Activated CD4-positive, alpha-beta T cell treated with anti-CD3 and anti-CD28 coated beads, Interleukin-2, Interleukin-6, amounts not matched to agents 100 ng/mL and 50 ng/mL, durations not matched to agents 16 hours and 8 hours (primary cell): ENCODE measurements at regions not wholly inside any gene's neighbourhood (a gene's known extent, or its start where the extent isn't known, plus 50 kb on each side); places are given as distances from the start of the nearest gene placed in this dataset.

Experiments used
- DNase-seq: peaks from one replicate; pipeline ENCODE4 v3.0.0-alpha.2; 2020

DNA sequence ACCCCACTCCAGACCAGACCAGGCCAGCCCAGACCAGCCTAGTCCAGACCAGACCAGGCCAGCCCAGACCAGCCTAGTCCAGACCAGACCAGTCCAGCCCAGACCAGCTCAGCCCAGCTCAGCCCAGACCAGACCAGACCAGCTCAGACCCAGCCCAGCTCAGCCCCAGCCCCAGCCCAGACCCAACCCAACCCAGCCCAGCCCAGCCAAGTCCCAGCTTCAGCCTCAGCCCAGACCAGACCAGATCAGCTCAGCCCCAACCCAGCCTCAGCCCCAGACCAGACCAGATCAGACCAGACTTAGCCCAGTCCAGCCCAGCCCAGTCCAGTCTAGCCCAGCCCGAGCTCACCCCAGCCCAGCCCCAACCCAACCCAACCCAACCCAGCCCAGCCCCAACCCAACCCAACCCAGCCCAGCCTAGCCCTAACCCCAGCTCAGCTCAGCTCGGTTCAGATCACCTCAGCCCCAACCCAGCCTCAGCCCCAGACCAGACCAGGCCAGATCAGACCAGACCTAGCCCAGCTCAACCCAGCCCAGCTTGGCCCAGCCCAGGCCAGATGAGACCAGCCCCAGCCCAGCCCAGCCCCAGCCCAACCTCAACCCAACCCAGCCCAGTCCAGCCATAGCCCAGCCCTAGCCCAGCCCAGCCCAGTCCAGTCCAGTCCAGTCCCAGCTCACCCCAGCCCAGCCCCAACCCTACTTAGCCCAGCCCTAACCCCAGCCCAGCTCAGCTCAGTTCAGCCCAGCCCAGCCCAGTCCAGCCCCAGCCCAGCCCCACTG, 204.7 kb downstream of the BCL11B start:
- no peak for DNase-seq

DNA sequence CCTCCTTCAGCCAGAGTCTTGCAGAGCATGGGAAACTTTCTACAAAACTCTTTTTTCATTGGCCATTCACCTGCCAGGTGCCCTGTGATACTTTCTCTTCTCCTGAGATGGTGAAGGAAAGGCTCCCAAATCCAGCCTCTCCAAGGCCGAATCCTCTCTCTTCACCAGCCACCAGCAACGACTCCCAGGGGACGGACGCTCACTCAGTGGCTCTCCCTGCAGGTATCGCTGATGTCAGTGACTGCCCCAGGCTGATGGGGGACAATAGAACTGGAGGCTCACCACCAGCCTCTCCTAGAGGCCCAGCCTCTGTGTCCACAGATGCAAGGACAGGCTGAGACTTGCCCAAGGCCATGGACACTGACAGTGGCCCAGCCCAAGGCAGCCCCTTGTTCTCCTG, 204.1 kb downstream of the BCL11B start:
- no peak for DNase-seq

DNA sequence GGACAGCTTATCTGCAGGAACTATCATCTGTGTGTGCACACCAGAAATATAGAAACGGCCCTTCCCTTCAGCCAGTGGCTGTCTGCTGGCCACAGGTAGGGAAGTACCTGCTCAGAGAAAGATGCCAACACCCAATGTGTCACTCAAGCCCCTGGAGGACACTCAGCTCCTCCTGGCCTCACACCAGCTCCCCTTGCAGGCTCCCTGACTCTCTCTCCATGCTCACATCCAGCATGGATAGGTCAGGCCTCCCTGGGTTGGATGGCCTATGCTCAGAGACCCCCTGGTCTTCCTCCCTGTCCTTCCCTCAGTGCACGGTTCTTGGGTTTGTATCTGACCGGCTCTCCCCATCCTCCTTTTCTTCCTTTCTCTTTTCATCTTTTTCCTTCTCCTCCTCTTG, 202.1 kb downstream of the BCL11B start:
- no peak for DNase-seq

DNA sequence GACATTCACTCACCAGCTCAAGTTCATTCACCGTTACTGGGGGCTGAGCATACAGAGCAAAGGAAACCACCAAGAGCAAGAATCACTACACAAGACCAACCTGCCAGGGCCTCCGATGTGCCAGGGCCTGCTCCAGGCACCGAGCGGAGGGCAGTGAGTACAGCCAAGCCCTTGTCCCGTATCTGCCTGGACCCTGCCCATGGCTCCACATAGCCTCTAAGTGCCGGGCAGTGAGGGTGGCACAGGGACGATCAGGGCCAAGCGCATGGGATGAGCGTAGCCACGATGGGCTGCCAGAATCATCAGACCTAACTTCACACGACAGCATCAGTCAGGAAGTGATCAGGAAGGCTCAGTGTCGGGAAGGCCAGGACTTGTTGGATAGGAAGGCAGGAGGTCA, 199.6 kb downstream of the BCL11B start:
- DNase-seq: no peak

DNA sequence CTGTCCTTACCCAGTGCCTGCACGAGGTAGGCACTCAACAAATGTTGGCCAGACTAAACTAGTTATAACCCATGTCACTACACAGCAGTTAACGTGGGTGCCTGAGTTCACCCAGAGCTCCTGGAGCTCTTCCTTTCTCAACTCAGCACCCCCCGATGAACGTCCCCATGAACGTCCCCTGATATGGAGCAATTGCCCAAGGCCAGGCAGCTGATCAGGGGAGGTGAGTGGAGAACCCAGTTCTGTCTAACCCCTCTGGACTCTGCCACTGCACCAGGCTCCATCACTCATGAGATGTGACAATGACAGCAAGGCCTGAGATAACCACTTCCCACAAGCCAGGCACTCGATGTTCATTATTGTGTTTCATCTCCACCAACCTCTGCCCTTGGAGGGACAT, 199.0 kb downstream of the BCL11B start:
- no peak for DNase-seq

DNA sequence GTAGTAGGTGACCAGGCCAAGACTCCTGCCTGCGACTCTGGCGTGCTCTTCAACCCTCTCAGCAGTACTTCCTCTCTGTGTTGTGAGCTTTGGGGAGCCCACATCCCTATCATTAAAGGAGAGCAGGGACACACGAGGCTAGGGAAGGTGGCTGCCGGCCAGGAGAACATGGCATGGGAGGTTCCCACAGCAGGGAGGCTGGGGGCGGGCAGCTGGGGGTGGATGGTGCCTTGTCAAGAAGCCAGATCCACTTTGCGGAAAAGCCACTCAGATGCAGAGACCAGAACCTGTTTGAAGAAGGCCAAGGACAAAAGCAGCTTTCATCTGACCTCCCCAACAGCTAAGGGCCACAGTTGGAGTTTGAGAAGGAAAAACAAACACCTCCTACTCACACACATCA, 198.6 kb downstream of the BCL11B start:
- no peak for DNase-seq

DNA sequence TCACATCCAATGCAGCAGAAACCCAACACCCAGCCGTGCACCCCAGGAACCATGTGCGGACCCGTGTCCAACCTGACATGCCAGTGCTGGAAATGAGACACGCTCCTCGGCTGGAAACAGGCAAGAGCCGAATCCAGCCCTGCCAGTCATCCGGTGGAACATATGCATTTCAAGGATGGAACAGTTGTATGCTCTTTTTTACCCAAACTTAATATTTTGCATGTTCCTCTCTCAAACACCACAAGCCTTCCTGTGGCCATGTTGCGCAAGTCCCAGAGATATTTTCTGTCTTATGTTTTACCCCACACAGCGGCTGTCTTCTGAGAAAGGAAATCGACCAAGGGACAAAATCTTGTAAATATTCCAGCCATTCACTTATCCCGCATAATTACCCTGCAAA, 196.9 kb downstream of the BCL11B start:
- DNase-seq: no peak

DNA sequence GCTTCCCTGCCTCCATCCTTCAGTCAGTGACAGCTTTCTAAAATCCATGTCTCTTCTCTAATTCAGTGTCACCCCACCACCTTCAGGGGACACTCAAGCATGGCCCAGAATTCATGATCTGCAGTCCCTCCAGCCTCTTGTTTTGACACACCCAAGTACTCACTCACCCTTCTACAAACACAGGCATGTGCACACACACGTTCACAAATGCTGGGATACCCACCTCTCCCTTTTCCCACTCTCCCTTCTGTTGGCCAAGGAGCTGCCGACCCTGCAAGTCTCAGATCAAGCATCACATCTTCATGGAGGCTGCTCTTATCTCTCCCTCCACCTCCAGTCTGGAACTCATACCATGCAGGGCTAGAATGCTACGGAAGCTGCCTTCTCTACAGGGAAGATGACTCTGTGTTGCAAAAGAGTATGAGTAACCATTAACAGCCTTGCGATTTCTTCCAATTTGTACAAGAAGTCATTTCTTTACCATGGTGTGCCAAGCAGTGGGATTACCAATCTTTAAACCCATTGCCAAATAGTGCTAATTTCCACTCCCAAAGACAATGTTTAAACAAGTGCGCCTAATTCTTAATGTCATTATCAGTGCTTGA, 196.1 kb downstream of the BCL11B start:
- DNase-seq: no peak

DNA sequence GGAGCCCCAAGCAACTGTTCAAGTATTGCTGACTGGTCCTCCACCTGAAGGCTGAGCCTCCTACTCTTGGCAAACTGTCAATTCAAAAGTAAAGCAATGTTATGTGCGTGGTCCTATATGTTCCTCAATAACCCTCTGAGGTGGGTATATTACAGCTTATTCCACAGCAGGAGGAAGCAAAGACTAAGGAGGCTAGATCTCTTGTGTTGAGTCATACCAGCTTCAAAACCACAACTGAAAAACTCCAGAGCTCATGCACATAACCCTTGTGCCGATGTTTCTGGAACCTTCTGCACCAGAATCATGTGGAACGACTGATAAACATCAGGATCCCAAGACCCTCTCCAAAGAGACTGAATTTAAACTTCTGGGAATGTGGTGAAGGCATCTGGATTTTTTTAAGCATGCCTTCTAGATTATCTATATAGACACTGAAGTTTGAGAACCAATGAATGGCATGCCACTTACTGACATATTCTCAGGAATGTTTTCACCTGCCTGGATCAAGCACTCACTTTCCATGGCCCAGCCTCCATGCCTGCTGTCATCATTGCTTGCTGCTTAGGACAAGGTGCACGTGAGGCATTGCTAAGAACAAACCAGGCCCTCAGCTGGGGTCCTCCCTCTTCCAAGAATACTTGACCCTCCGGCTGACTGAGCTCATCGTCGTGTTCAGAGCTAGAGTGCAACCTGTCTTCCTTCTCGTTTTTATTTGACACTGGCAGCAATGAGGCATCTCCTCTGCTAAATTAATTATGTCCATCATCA, 194.7 kb downstream of the BCL11B start:
- peak; percentile 16 for DNase-seq

DNA sequence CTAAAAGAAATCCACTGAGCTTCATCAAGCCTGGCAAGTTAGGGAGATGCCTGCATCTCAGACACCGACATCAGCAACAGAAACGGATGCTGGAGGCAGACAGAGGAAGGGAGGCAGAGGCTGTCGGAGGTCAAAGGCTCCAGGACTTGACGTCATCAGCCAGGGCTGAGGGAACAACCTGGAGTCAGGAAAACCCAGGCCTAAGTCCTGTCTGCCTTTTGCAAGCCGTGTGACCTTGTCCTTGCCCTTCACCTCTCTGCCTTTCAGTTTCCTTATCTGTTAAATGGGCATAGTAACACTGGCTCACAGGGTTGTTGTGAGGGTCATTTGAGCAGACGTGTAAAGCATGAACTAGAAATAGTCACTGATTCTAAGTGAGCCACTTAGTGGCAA, 194.2 kb downstream of the BCL11B start:
- no peak for DNase-seq

DNA sequence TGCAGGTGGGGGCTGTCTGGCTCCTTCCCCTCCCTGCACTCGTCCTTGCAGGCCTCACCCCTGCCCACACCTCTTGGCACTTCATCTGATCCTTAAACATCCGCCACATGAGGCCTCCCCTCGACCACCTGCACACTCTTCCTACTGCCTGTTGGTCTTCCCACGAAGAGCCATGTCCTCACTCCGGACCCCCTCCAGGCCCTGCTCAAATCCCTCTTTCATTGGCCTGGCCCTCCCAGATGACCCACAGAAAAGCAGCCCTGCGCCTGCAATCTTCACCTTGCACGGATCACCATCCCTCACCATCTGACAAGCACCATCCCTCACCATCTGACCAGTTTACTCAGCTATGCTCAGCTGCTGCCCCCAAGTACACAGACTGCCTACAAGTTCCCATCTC, 193.6 kb downstream of the BCL11B start:
- DNase-seq: no peak

DNA sequence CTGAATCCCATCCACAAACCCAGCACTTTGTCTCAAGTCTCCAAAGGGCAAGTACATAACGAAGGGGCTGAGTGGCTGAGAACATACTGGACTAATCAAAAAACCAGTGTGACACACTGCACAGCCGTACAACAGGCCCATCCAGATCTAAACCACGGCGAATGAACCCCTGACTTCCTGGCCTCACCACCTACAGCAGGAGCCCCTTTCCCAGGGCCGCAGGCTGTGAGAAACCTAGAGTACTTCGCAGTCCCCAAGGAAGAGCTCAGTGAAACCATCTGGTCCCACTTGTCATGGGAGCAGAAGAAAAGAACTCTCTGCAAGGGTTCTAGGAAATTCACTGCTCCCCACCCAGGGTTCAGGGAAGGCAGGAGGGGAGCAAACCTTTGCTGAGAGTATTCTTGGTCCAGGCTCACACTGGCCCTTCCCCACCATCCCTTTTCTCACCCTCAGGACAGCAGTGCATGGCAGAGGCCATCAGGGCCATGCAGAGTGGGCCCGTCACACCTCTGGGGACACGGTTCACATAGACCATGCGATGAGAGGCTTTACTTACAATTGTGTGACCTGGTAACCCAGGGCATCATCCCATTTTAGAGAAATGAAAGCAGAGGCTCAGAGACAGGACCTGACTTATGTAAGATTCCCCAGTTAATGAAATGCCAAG, 192.8 kb downstream of the BCL11B start:
- DNase-seq: no peak

DNA sequence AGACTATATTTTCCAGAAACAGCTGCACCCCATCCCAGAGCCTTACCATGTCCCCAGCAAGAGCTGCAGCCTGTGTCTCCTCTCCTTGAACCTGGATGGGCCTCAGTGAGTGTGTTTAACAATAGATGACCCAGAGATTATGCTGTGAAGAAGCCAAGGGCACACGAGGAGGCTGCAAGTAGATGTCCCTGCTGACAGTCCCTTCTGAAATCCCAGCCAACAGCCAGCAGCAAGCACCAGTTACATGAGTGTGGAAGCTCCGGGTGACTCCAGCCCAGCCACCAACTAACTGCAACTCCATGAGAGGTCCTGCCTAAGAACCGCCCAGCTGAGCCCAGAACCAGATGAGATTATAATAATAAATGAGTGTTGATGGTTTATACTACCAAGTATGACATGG, 191.7 kb downstream of the BCL11B start:
- no peak for DNase-seq

DNA sequence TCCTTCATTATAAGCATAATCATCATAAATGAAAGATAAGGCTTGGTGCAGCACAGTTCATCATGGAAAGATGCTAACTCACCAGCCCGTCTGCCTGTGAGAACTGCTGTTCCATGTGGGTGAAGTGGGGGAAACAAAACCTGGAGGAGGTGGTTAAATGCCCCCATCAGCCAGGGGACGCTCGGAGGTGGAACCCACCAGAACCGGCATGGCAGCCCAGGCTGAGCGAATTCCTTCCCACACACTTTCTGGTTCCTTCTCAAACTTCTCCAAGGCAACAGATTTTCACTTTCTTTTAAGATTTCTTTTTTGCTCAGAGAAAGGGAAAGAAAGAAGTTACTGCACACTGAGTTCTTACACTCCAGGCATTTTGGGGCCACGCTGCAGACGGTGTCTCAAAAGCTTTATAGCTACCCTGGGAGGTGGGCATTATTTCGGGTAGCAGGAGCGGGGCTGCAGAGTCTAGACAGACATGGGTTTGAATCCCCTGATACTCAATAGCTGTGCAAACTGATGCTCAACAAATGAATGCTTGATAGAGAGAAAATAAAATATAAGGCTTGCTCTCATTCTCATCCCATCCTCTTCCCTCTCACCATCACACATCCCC, 190.7 kb downstream of the BCL11B start:
- DNase-seq: no peak

DNA sequence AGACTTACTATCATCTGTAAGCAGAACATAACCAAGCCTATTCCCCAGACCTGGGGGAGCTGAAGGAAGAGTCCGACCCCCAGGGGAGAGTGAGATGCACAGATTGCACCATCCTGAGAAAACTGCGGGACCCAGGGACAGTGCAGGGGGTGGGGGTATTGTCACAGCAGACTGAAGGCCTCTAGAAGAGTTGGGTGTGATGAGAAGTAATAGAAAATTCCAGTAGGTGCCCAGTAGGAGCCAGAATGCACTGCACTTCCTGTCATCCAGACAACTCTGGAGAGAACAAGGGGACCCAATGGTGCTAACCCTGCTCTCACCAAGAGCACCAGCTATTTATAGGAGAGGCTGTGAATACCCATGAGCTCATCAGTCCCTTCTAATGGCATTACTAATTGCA, 190.1 kb downstream of the BCL11B start:
- DNase-seq: no peak

DNA sequence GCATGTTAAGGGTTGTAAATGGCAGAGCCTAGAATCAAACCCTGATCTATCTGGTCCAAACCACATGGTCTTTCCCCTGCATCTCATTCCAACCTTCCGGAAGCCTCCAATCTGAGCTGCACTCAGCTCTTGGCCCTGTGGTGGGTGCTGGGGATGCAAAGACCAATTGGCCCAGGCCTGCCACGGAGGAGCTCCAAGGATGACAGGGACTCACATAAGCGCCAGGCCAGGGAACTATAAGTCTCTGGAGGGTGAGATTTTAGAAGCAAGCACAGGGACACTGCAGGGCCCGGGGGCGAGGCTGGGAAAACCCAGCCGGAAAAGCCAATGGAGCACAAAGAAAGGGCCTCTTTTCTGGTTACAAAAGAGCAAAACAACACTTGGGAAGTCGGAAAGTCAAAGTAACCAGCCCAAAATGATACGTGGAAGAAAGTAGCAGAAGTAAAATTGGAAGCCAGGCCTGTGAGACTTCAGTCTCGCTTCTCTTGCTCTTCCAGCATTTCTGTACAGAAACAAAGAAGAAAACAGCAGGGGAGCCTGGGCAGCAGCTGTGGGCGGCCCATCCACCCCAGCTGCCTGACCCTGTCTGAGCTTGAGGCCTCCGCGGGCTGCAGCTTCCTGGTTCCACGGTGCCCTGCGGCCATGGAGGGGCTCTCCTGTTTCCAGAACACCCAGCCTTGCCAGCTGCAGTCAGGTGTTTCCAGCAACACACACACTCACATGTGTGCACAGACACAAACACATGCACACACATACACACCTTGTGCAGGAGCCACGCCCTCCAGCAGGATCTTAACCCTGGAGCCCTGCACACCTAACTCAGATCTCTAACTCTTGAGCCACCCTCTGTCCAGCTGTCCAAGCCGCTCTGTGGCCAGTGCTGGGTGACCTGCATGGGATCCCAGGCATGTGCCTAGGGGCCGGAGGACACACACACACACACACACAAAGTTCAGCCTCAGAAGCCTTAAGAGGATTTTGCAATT, 178.2 kb downstream of the BCL11B start:
- DNase-seq: no peak

DNA sequence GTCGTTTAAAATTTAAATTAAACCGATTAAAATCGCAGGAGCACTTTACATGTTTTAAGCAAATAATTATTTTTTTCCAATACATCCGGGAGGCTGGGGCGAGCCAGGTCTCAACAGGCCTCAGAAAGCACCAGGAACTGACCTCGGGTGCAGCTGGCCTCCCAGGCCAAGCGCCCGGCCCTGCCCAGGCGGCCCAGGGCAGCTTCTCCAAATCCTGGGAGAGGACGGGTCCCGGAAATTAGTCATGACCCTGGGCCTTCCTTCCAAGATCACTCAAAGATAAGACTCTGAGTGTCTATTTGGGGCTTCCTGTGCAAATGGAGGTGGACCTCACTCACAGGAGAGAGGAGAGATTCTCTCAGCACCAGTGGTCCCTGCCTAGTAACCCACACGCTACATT, 177.1 kb downstream of the BCL11B start:
- no peak for DNase-seq

DNA sequence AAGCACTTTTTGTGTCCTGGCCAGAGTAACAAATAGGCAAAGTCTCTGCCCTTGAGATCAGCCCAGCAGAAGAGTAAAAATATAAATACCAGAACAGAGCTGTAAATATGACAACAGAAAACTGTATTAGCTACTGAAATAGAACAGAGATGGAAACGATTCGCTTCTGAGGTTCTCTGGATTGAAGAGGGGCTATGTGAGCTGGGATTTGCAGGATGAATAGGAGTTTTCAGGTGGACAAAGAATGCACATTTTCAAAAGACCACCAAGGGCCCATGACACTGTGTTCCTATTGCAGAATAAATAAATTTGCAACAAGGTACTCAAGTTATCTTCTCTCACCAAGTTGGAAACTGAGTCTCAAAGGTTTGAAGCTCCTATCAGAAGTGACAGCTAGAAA, 176.6 kb downstream of the BCL11B start:
- no peak for DNase-seq

DNA sequence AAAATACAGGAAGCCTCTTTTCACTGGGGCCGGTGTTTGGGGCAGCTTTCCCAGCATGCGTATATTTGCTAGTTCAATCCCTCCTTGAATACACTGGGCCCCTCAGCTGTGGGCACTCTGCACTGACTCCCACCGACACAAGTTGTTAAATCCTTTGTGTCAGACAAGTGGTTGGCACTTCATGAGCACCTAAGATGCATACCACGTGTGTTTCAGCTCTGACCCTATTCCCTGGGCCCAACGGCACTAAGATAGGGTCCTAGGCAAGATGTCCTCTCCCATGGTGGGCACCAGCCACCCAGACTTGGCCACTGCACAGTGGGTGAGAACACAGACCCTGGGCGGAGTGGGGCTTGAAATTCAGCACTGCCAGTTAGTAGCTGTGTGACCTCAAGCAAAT, 173.8 kb downstream of the BCL11B start:
- no peak for DNase-seq

DNA sequence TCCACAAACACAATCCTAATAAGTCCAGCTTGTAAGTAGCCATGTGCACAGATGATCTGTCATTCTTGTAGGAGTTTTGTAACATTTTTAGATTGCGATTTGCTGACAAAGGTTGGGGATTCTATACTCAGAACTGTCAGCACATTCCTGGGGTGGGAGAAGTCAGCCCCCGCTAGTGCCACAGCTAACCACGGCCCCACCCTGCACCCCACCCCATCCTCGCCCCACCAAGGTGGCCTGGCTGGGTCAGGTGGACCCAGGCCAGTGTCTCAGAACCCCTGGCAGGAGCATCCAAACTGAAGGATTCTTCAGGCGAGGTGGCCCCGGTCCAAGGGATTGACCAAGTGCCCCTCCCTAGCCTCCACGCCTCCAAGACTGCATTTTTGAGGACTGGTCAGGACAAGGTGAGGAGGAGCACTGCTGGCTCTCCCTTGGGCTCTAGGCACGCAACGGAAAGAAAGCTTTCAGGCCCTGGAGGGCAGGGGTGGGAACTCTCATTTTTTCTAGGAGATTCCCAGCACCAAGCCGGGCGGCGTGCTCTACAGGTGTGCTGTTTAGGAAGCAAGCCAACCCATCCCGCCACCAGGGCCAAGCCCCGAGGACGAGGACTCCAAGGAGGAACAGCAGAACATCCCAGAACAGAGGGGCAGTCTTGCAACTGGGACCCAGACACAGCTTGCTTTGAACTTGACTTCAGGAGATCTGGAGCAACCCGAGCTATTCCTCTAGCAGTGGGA, 172.8 kb downstream of the BCL11B start:
- DNase-seq: no peak
